ENCODE measurements at regions not wholly inside any gene's neighbourhood (a gene's known extent, or its start where the extent isn't known, plus 50 kb on each side); places are given as distances from the start of the nearest gene placed in this dataset.
A peak's percentile ranks its signal among the peaks of the same experiment; 100 is the strongest.

GRCh38 chr14:38138473-38139138 lies 69.1 kb upstream of the SSTR1 start:
- FAIRE-seq = peak; percentile 63
- DNase-seq (ENCODE audit: low spot score) = peak; percentile 27

GRCh38 chr14:38139926-38140325 lies 67.8 kb upstream of the SSTR1 start:
- DNase-seq (ENCODE audit: low spot score) (no peak), FAIRE-seq (no peak)

GRCh38 chr14:38143170-38143569 lies 64.5 kb upstream of the SSTR1 start:
- no peak for DNase-seq (ENCODE audit: low spot score)

GRCh38 chr14:38143659-38144505 lies 63.8 kb upstream of the SSTR1 start:
- FAIRE-seq (peak; percentile 12), DNase-seq (ENCODE audit: low spot score) (peak; percentile 58)

More at GRCh38 chr14:38143170-38143569, 64.5 kb upstream of the SSTR1 start:
- no peak for FAIRE-seq

- DNase-seq (ENCODE audit: low spot score) (no peak), FAIRE-seq (no peak)
Observed at GRCh38 chr14:38145142-38145541, 62.6 kb upstream of the SSTR1 start.

- FAIRE-seq (no peak), DNase-seq (ENCODE audit: low spot score) (no peak)
Observed at GRCh38 chr14:38150075-38150474, 57.6 kb upstream of the SSTR1 start.

Data from RCC 7860 (cell line).